ENCODE measurements at regions not wholly inside any gene's neighbourhood (a gene's known extent, or its start where the extent isn't known, plus 50 kb on each side); places are given as distances from the start of the nearest gene placed in this dataset.

- Histone ChIP-seq H3K27ac (no peak overlapping the region), H3K4me3 (no peak overlapping the region), H3K9me3 (no peaks in the 10 kb centered on the region), H3K36me3 (no peaks in the 10 kb centered on the region), H3K4me1 (ENCODE audit: control insufficient read depth in 1 of 2, low read depth in 2 of 2) (no peaks in the 10 kb centered on the region), H3K27me3 (replicated peaks; ENCODE audit: insufficient read depth) (no peaks in the 10 kb centered on the region)
- ATAC-seq (ENCODE audit: insufficient number of reproducible peaks, low FRiP score, low read depth) (no peak), DNase-seq (ENCODE audit: low spot score) (no peak)
- TF ChIP-seq, protein P1, sequence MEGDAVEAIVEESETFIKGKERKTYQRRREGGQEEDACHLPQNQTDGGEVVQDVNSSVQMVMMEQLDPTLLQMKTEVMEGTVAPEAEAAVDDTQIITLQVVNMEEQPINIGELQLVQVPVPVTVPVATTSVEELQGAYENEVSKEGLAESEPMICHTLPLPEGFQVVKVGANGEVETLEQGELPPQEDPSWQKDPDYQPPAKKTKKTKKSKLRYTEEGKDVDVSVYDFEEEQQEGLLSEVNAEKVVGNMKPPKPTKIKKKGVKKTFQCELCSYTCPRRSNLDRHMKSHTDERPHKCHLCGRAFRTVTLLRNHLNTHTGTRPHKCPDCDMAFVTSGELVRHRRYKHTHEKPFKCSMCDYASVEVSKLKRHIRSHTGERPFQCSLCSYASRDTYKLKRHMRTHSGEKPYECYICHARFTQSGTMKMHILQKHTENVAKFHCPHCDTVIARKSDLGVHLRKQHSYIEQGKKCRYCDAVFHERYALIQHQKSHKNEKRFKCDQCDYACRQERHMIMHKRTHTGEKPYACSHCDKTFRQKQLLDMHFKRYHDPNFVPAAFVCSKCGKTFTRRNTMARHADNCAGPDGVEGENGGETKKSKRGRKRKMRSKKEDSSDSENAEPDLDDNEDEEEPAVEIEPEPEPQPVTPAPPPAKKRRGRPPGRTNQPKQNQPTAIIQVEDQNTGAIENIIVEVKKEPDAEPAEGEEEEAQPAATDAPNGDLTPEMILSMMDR (IDR thresholded peaks at IDR 0.05): no peak
Observed at GRCh38 chr12:131379738-131380137, 331.2 kb upstream of the SFSWAP start.

- Histone ChIP-seq H3K27me3 (replicated peaks; ENCODE audit: insufficient read depth) (no peaks in the 10 kb centered on the region), H3K36me3 (no peaks in the 10 kb centered on the region), H3K9me3 (no peaks in the 10 kb centered on the region), H3K4me3 (no peak overlapping the region), H3K27ac (no peak overlapping the region), H3K4me1 (ENCODE audit: control insufficient read depth in 1 of 2, low read depth in 2 of 2) (no peaks in the 10 kb centered on the region)
- ATAC-seq (ENCODE audit: insufficient number of reproducible peaks, low FRiP score, low read depth) (no peak), DNase-seq (ENCODE audit: low spot score) (no peak)
- TF ChIP-seq, protein P1 (IDR thresholded peaks at IDR 0.05): no peak
Observed at GRCh38 chr12:131380220-131380964, 330.5 kb upstream of the SFSWAP start.

DNA sequence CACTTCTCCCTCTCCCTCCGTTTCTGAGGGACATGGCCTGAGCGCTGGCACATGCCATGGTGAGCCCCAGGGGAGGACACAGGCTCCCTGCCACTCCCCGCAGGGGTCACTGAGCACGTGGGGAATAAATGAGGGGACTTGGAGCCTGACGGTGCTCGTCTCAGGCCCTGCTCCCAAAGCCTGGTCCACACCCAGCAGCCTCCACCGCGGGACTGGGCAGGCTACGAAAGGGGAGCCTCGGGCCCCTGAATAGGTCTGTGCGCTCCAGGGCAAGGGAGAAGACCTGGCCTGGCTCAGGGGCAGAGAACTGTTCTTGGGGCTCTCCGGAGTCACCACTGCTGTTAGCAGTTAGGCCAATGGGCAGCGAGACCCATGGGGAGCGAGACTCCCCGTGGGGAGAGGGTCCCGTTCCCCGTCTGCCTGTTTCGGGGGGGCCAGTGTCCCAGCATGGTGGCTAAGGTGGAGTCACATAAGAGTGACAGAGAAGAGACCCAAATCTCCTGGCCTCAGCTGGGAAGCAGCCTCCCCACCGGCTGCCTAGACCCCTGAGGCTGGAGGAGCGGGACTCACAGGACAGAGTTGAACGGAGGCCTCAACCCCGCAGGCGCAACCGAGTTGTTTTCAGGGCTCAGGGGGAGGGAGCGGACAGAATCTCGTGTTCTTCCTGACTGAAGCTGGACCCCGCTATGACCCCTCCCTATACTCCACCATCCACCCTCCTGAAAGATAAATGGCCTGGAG, 329.8 kb upstream of the SFSWAP start:
- Histone ChIP-seq H3K36me3 (no peaks in the 10 kb centered on the region), H3K4me3 (no peak overlapping the region), H3K4me1 (ENCODE audit: control insufficient read depth in 1 of 2, low read depth in 2 of 2) (no peaks in the 10 kb centered on the region), H3K27ac (no peak overlapping the region), H3K9me3 (no peaks in the 10 kb centered on the region), H3K27me3 (replicated peaks; ENCODE audit: insufficient read depth) (no peaks in the 10 kb centered on the region)
- ATAC-seq (ENCODE audit: insufficient number of reproducible peaks, low FRiP score, low read depth) (no peak), DNase-seq (ENCODE audit: low spot score) (no peak)
- TF ChIP-seq, protein P1 (IDR thresholded peaks at IDR 0.05): no peak

DNA sequence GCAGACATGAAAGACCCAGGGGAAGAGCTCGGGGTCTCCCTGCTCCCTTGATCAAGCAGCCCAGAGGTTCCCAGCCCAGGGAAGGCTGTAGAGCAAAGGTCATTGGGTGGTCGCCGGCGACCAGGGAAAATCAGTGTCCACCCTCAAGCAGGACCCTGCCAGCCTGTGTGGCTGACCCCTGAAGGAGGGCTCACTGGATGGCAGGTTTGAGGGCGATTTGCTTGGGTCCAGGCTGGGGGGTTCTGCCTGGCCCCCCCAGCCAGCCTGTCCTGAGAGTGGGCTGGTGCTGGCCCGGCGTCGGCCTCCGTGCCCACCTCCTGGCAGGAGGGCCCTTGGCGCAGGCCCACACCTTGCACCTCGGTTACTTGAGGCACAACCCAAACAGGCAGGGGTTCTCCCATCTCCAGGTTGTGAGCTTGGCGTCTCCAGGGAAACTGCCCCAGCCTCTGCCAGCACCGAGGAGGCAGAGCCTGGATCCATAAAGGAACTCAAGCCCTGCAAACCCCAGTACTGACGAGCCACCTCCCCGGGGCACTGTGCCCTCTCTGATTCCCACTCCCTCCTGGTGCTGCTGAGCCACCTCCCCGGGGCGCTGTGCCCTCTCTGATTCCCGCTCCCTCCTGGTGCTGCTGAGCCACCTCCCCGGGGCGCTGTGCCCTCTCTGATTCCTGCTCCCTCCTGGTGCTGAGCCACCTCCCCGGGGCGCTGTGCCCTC, 329.0 kb upstream of the SFSWAP start:
- Histone ChIP-seq H3K9me3 (no peaks in the 10 kb centered on the region), H3K27ac (no peak overlapping the region), H3K4me1 (ENCODE audit: control insufficient read depth in 1 of 2, low read depth in 2 of 2) (no peaks in the 10 kb centered on the region), H3K4me3 (no peak overlapping the region), H3K36me3 (no peaks in the 10 kb centered on the region), H3K27me3 (replicated peaks; ENCODE audit: insufficient read depth) (no peaks in the 10 kb centered on the region)
- ATAC-seq (ENCODE audit: insufficient number of reproducible peaks, low FRiP score, low read depth) (no peak), DNase-seq (ENCODE audit: low spot score) (no peak)
- TF ChIP-seq, protein P1 (IDR thresholded peaks at IDR 0.05): no peak

GRCh38 chr12:131383291-131383690, 327.6 kb upstream of the SFSWAP start:
- TF ChIP-seq, protein P1 (IDR thresholded peaks at IDR 0.05): no peak
- H3K4me3 ChIP-seq: no peak overlapping the region
- H3K9me3 ChIP-seq: no peaks in the 10 kb centered on the region
- no peaks in the 10 kb centered on the region for H3K4me1 ChIP-seq (ENCODE audit: control insufficient read depth in 1 of 2, low read depth in 2 of 2)
- no peaks in the 10 kb centered on the region for H3K36me3 ChIP-seq
- H3K27me3 ChIP-seq (replicated peaks; ENCODE audit: insufficient read depth): no peaks in the 10 kb centered on the region
- H3K27ac ChIP-seq: no peak overlapping the region
- ATAC-seq (ENCODE audit: insufficient number of reproducible peaks, low FRiP score, low read depth): no peak
- DNase-seq (ENCODE audit: low spot score): no peak

Data from thoracic aorta (tissue), 2 donors.